Endothelial cell of umbilical vein (primary cell): ENCODE measurements at regions not wholly inside any gene's neighbourhood (a gene's known extent, or its start where the extent isn't known, plus 50 kb on each side); places are given as distances from the start of the nearest gene placed in this dataset.

Source experiments
- CTCF ChIP-seq, 2 donors: IDR thresholded peaks; 1 replicate in 1 of 2; 2 replicates in 1 of 2; pipeline ENCODE4 v1.5.1; 2011; ENCODE audit warnings: low read length in 2 of 2, mild to moderate bottlenecking in 2 of 2, moderate library complexity in 2 of 2, control low read depth in 1 of 2, inconsistent platforms in 1 of 2, low read depth in 1 of 2; ENCODE audit not compliant: insufficient read depth in 1 of 2; ENCODE audit errors: extremely low read depth in 1 of 2
- JUN ChIP-seq: IDR thresholded peaks from 2 replicates; pipeline ENCODE4 v1.6.1; 2011; ENCODE audit warnings: borderline replicate concordance, low read depth; ENCODE audit not compliant: insufficient read length, insufficient read depth
- MAX ChIP-seq: IDR thresholded peaks from 2 replicates; pipeline ENCODE4 v1.6.1; 2011; ENCODE audit not compliant: insufficient read depth, insufficient read length
- MYC ChIP-seq: IDR thresholded peaks from one replicate; pipeline ENCODE4 v1.6.1; 2011; ENCODE audit warnings: mild to moderate bottlenecking, low read depth, low read length
- POLR2AphosphoS5 ChIP-seq: IDR thresholded peaks from 2 replicates; pipeline ENCODE4 v1.6.1; 2012; ENCODE audit warnings: low read depth, mild to moderate bottlenecking, control low read depth, low read length, moderate library complexity; ENCODE audit not compliant: insufficient read depth

- no peak for TF ChIP-seq POLR2AphosphoS5
- no peak for TF ChIP-seq MAX
- TF ChIP-seq CTCF (IDR thresholded peaks at IDR 0.05; ENCODE audit: extremely low read depth in 1 of 2, insufficient read depth in 1 of 2, low read depth in 1 of 2, low read length in 2 of 2): no peak
- TF ChIP-seq MYC: no peak
- TF ChIP-seq JUN: no peak
These were observed 241.5 kb upstream of the PRSS1 start for GRCh38 chr7:142507799-142508198.
